ENCODE measurements at regions not wholly inside any gene's neighbourhood (a gene's known extent, or its start where the extent isn't known, plus 50 kb on each side); places are given as distances from the start of the nearest gene placed in this dataset.

- no peak for DNase-seq (ENCODE audit: low spot score)
- H3K4me3 ChIP-seq (ENCODE audit: severe bottlenecking) = no peak overlapping the region
- H3K27ac ChIP-seq (ENCODE audit: poor library complexity, severe bottlenecking) = no peak overlapping the region
- no peaks in the 10 kb centered on the region for H3K4me1 ChIP-seq (ENCODE audit: insufficient read depth, poor library complexity, severe bottlenecking)
- peaks cover 40% of the 10 kb centered on the region for H3K27me3 ChIP-seq (ENCODE audit: insufficient read depth, poor library complexity, severe bottlenecking)
- no peaks in the 10 kb centered on the region for H3K9me3 ChIP-seq (ENCODE audit: severe bottlenecking)
- no peak for ATAC-seq (ENCODE audit: low read depth)
- no peak for TF ChIP-seq CTCF (IDR thresholded peaks at IDR 0.05; ENCODE audit: poor library complexity, severe bottlenecking)
- H3K36me3 ChIP-seq (ENCODE audit: low read depth) = no peaks in the 10 kb centered on the region
Measured at GRCh38 chr5:176725521-176726280, 78.4 kb downstream of the TSPAN17 start.

- no peaks in the 10 kb centered on the region for H3K36me3 ChIP-seq (ENCODE audit: low read depth)
- H3K27ac ChIP-seq (ENCODE audit: poor library complexity, severe bottlenecking) = no peak overlapping the region
- H3K4me1 ChIP-seq (ENCODE audit: insufficient read depth, poor library complexity, severe bottlenecking) = no peaks in the 10 kb centered on the region
- H3K9me3 ChIP-seq (ENCODE audit: severe bottlenecking) = no peaks in the 10 kb centered on the region
- DNase-seq (ENCODE audit: low spot score) (no peak), ATAC-seq (ENCODE audit: low read depth) (no peak)
- H3K27me3 ChIP-seq (ENCODE audit: insufficient read depth, poor library complexity, severe bottlenecking) = peaks cover 43% of the 10 kb centered on the region
- no peak for TF ChIP-seq CTCF (IDR thresholded peaks at IDR 0.05; ENCODE audit: poor library complexity, severe bottlenecking)
- no peak overlapping the region for H3K4me3 ChIP-seq (ENCODE audit: severe bottlenecking)
Measured at GRCh38 chr5:176726746-176727527, 79.7 kb downstream of the TSPAN17 start.

- Histone ChIP-seq H3K27me3 (ENCODE audit: insufficient read depth, poor library complexity, severe bottlenecking) (peaks cover 48% of the 10 kb centered on the region), H3K36me3 (ENCODE audit: low read depth) (no peaks in the 10 kb centered on the region), H3K27ac (ENCODE audit: poor library complexity, severe bottlenecking) (no peak overlapping the region), H3K4me1 (ENCODE audit: insufficient read depth, poor library complexity, severe bottlenecking) (no peaks in the 10 kb centered on the region), H3K9me3 (ENCODE audit: severe bottlenecking) (no peaks in the 10 kb centered on the region), H3K4me3 (ENCODE audit: severe bottlenecking) (no peak overlapping the region)
- DNase-seq (ENCODE audit: low spot score) = no peak
- TF ChIP-seq CTCF (IDR thresholded peaks at IDR 0.05; ENCODE audit: poor library complexity, severe bottlenecking) = no peak
- ATAC-seq (ENCODE audit: low read depth) = no peak
Measured at GRCh38 chr5:176727528-176727900, 80.2 kb downstream of the TSPAN17 start.

- peaks cover 50% of the 10 kb centered on the region for H3K27me3 ChIP-seq (ENCODE audit: insufficient read depth, poor library complexity, severe bottlenecking)
- H3K27ac ChIP-seq (ENCODE audit: poor library complexity, severe bottlenecking) = no peak overlapping the region
- ATAC-seq (ENCODE audit: low read depth) = no peak
- no peaks in the 10 kb centered on the region for H3K4me1 ChIP-seq (ENCODE audit: insufficient read depth, poor library complexity, severe bottlenecking)
- no peaks in the 10 kb centered on the region for H3K36me3 ChIP-seq (ENCODE audit: low read depth)
- TF ChIP-seq CTCF (IDR thresholded peaks at IDR 0.05; ENCODE audit: poor library complexity, severe bottlenecking) = no peak
- DNase-seq (ENCODE audit: low spot score) = no peak
- no peaks in the 10 kb centered on the region for H3K9me3 ChIP-seq (ENCODE audit: severe bottlenecking)
- H3K4me3 ChIP-seq (ENCODE audit: severe bottlenecking) = no peak overlapping the region
Measured at GRCh38 chr5:176727983-176728675, 80.8 kb downstream of the TSPAN17 start.

All from RWPE2 (cell line).